ENCODE measurements at regions not wholly inside any gene's neighbourhood (a gene's known extent, or its start where the extent isn't known, plus 50 kb on each side); places are given as distances from the start of the nearest gene placed in this dataset.

DNA sequence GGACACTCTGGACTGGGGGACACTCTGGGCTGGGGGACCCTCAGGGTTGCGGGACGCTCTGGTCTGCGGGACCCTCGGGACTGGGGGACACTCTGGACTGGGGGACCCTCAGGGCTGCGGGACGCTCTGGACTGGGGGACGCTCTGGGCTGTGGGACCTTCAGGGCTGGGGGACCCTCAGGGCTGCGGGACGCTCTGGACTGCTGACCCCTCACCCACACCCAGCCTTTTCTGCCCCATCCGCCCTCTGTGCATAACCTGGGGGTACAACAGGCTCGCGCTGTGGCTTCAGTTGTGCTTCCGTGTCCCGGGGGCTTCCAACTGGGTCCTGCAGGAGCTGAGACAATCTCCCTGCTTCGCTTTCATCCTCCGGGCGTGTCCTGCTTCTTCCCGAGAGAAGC is 766.0 kb downstream of the TRIML1 start:
- TF ChIP-seq, protein P1, sequence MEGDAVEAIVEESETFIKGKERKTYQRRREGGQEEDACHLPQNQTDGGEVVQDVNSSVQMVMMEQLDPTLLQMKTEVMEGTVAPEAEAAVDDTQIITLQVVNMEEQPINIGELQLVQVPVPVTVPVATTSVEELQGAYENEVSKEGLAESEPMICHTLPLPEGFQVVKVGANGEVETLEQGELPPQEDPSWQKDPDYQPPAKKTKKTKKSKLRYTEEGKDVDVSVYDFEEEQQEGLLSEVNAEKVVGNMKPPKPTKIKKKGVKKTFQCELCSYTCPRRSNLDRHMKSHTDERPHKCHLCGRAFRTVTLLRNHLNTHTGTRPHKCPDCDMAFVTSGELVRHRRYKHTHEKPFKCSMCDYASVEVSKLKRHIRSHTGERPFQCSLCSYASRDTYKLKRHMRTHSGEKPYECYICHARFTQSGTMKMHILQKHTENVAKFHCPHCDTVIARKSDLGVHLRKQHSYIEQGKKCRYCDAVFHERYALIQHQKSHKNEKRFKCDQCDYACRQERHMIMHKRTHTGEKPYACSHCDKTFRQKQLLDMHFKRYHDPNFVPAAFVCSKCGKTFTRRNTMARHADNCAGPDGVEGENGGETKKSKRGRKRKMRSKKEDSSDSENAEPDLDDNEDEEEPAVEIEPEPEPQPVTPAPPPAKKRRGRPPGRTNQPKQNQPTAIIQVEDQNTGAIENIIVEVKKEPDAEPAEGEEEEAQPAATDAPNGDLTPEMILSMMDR (IDR thresholded peaks at IDR 0.05), result no peak
- TF ChIP-seq POLR2AphosphoS5 (IDR thresholded peaks at IDR 0.05), result no peak
- no peak for TF ChIP-seq POLR2A (IDR thresholded peaks at IDR 0.05)
- TF ChIP-seq EP300 (IDR thresholded peaks at IDR 0.05), result no peak

Measured in gastroesophageal sphincter (tissue), 3 donors.